ENCODE measurements at regions not wholly inside any gene's neighbourhood (a gene's known extent, or its start where the extent isn't known, plus 50 kb on each side); places are given as distances from the start of the nearest gene placed in this dataset.

GRCh38 chr9:8186560-8186959, 387.0 kb upstream of the DMAC1 start:
- no peak for DNase-seq

DNA sequence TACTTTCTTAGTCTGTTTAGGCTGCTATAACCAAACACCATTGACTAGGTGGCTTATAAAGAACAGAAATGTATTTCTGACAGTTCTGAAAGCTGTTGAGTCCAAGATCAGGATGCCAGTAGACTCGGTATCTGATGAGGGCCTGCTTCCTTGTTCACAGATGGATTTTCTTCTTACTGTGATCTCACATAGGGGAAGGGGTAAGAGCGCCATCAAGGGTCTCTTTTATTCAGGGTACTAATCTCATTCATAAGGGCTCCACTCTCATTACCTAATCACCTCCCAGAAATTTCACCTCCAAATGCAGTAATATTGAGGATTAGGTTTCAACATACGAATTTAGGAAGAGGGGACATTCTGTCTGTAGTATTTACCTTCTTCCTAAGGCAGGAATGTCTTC, 384.0 kb upstream of the DMAC1 start:
- no peak for DNase-seq

GRCh38 chr9:8179381-8180053, 379.9 kb upstream of the DMAC1 start:
- DNase-seq: no peak

GRCh38 chr9:8172000-8172399, 372.4 kb upstream of the DMAC1 start:
- no peak for DNase-seq

GRCh38 chr9:8168916-8169438, 369.4 kb upstream of the DMAC1 start:
- no peak for DNase-seq

GRCh38 chr9:8160787-8161186, 361.2 kb upstream of the DMAC1 start:
- no peak for DNase-seq

DNA sequence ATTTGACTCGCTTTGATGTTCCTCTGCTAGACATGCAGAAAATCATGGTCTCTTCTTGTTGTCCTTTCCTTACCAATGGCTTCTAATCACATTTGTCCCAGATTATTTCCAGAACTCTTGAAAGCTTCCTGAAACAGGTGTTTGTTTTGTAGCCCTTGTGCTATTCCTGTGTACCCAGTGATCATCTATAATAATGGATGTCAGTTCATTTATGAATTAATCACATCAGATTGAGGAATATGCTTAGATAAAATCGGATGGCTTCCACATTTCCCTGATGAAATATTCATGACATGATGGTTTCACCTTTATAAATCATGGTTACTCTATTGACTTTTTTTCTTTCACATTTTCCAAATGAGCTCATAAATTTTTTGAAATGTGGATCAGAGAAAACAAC, 359.0 kb upstream of the DMAC1 start:
- no peak for DNase-seq

GRCh38 chr9:8157683-8158324, 358.2 kb upstream of the DMAC1 start:
- DNase-seq: no peak

GRCh38 chr9:8156346-8156745, 356.8 kb upstream of the DMAC1 start:
- no peak for DNase-seq

GRCh38 chr9:8155706-8156105, 356.1 kb upstream of the DMAC1 start:
- DNase-seq: no peak

DNA sequence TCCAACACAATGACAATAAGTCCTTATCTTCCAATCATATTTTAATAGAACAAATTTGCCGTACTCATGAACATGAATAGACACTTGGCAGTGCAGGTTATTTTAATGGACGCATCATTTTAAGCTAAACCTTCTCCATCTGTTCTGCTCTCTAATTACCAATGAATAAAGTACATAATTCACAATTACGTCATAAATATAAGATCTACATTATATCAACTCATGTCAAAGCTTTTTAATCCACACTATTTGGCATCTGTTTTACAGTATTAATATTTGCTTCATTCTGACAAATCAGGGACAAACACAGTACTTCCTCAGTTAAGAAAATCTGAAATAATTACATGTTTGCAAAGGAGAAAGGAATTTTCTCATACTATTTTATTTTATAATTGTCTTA, 344.1 kb upstream of the DMAC1 start:
- no peak for DNase-seq

DNA sequence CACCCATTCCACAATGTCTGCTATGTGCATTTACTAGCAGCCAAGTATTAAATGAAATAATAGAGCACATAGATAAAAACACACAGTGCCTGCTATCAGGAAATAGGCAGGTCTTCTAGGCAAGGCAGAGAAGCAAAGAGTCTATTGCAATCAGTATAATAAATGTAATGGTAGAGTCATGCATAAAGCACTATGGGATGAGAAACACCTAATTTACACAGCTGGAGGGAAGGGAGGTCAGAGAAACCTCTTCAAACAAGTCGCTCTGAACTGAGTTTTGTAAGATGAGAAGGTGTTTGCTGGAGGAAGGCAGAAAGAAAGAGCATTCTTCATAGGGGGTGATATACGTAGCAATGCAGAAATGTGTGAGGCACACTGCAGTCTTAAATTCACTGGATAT, 341.0 kb upstream of the DMAC1 start:
- no peak for DNase-seq

DNA sequence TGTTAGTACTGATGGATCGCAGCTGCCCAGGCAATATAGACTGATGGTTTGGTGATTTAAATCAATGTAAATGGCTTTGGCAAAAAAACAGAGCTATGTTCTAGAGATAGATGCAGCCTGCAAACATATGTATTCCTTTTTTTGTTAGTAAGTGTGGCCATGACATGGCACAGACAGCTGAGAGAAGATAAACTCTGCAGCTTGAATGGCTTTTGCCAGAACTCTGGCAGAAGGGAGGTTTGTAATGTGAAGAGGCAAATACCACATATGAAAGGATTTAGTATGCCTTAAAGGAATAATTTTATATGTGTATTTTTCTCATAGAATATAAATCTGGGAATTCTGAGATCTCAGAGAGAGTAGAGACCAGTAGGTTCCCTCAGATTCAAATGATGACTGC, 340.2 kb upstream of the DMAC1 start:
- DNase-seq: no peak

DNA sequence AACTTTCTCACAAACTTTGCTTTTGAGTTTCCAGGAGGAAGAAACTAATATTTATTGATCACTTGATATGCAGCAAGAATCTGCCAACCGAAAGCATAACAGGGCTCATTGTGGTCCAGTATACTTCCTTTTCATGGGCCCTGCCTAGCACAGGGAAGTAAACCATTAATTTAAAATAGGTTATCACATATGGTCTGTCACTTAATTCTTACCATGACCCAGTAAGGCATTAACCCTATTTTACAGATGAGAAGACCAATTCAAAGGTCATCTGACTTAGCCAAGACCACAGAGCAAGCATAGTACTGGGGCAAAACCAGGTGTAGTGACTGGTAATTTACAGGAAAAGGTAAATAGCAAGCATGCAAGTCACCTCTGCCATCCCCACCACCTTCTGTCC, 336.9 kb upstream of the DMAC1 start:
- DNase-seq: no peak

- no peak for DNase-seq
Measured at GRCh38 chr9:8134635-8135034, 335.1 kb upstream of the DMAC1 start.

- DNase-seq: no peak
Measured at GRCh38 chr9:8133606-8134005, 334.0 kb upstream of the DMAC1 start.

DNA sequence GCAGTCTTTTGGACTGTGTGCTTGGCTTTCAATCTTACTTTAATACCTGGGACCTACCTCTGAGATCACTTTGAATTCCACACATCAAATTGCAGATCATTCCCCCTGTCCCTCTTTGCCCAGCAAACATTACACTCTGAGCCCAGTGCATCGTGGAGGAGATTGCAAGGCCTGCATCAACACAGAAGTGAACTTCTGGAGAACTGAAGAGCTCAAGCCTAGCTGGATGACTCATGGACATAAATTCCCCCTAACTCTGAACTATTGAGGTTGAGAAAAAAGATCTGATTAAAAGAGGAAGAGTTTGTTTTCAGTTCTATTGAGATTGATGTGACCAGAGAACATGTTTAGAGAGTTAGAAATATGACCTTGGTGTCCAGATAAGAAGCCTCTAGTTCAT, 316.0 kb upstream of the DMAC1 start:
- peak; percentile 20 to 23 for DNase-seq

DNA sequence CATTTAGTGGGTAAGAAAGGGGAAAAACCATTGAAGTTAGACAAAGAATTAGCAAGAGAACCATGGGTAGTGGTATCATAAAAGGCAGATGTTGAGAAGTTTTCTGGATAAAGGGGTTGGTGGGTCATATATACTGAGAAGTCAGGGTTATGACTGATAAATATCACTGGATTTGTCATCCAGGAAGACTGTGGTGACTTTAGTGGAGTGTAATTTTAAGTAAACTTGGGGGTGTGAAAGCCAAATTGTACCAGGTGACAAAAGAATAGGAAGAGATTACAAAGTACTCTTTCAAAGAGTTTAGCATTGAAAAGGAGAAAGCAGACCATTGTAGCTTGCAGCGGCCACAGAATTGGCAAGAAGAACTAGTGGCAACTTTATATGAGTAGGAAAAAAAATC, 315.2 kb upstream of the DMAC1 start:
- DNase-seq: no peak

DNA sequence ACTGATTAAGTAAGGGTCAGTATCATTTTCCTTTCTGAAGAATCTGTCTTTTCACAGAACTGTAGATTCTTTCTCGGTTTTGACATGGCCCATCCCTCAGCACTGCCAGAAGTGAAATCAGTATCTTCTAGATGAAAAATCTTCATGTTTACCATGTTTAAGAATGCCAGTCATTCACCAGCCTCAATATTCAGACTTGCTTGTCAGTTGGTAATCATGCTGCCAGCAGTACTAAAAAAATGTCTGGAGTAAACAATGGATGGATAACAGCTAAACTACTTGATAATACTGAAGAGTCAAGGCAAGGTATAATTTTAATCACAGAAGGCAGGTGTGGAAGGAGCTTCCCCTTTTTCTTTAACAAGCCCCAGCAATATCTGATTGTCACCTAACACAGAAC, 306.8 kb upstream of the DMAC1 start:
- no peak for DNase-seq

GRCh38 chr9:8101607-8102006, 302.0 kb upstream of the DMAC1 start:
- no peak for DNase-seq

DNA sequence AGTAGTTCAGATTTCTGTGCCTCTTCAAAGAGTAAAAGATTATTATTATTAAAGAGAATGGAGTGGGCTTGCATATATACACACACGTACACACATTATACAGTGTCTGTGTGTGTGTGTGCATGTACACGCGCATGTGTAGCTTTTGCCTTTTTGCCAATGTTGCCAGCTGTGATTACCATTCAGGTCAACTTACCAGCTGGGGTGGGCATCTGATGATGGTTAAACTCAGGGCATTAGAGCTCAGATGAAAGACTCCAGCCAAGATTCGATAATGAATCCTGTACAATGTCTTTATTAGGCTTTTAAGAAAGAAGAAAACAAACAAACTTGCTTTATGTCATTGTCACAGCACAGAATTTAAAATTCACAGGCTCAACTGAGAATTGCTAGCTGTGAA, 296.5 kb upstream of the DMAC1 start:
- no peak for DNase-seq

- no peak for DNase-seq
Measured at GRCh38 chr9:8095672-8096086, 296.1 kb upstream of the DMAC1 start.

DNA sequence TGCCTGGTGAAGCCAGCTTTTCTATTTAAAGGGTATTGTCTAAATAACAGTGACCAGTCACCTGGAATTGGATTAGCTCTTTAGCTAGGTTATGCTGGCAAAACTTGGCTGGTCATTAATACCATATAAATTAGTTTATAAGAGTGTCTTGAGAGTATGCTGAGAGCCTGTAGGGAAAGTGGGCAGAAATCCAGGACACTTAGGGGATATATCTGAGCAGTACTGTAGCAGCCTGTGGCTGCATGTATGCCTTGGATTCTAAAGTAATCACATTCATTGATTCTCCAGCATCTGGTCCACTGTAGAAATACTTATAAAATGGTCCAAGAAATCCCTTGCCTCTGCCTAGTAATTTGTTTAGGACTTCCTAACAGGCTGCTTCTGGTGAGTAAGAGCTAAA, 288.9 kb upstream of the DMAC1 start:
- DNase-seq: no peak

DNA sequence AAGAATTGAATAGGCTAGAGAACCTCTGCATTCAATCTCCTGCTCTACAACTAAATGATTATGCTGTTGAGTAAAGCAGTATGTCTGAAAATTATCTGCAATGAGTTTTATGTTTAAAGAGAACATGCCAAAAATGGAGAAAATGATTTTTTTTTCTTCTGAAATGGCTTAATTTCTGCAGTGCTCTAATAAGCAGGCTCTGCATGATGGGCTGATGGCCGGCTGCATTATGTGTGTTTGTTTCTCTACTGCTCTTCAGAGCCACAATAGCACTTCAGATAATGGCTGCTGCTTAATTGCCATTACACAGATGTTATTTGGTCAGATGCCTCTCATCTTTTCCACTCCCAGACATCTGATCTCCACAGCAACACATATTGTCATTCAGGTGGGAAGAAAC, 286.4 kb upstream of the DMAC1 start:
- no peak for DNase-seq

GRCh38 chr9:8078641-8079140, 279.1 kb upstream of the DMAC1 start:
- no peak for DNase-seq
